Stomach (tissue), 4 donors: ENCODE measurements at regions not wholly inside any gene's neighbourhood (a gene's known extent, or its start where the extent isn't known, plus 50 kb on each side); places are given as distances from the start of the nearest gene placed in this dataset.

Experiments used
- POLR2A ChIP-seq, 4 donors: fragments of 450-650 bp; IDR thresholded peaks; one replicate each; pipeline ENCODE4 v1.6.1; 2016; ENCODE audit warnings: antibody characterized with exemption in 4 of 4, control low read depth in 2 of 4, mild to moderate bottlenecking in 1 of 4, moderate library complexity in 1 of 4
- TF ChIP-seq, protein P1 (sequence below), 7 experiments: fragments of 450-650 bp in 4 of 7; fragments of 200-600 bp in 3 of 7; sonication (generic) in 3 of 7; IDR thresholded peaks; one replicate each; pipeline ENCODE4 v1.5.1; 2016 to 2019; ENCODE audit warnings: antibody characterized with exemption in 7 of 7, control low read depth in 2 of 7, mild to moderate bottlenecking in 1 of 7

DNA sequence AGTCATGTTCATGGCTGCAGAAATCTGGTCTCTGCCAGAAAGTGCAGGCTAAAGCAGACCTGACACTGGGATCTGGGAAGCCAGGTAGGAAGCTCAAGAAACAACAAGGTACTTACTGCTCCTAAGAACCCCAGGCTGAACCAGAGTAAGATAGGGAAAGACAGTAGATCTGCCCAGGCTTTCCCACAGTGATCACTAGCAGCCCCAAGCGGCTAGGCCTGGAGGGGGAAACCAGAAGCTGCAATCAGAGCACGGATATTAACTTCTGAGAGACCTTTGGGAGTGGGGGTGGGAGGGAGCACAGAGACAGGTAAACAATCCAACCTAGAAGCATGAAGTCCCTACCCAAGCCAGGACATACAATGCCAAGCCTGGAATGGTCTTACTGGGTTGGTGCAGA lies 135.2 kb upstream of the C11orf58 start:
- TF ChIP-seq, protein P1, sequence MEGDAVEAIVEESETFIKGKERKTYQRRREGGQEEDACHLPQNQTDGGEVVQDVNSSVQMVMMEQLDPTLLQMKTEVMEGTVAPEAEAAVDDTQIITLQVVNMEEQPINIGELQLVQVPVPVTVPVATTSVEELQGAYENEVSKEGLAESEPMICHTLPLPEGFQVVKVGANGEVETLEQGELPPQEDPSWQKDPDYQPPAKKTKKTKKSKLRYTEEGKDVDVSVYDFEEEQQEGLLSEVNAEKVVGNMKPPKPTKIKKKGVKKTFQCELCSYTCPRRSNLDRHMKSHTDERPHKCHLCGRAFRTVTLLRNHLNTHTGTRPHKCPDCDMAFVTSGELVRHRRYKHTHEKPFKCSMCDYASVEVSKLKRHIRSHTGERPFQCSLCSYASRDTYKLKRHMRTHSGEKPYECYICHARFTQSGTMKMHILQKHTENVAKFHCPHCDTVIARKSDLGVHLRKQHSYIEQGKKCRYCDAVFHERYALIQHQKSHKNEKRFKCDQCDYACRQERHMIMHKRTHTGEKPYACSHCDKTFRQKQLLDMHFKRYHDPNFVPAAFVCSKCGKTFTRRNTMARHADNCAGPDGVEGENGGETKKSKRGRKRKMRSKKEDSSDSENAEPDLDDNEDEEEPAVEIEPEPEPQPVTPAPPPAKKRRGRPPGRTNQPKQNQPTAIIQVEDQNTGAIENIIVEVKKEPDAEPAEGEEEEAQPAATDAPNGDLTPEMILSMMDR (IDR thresholded peaks at IDR 0.05), result no peak
- no peak for TF ChIP-seq POLR2A (IDR thresholded peaks at IDR 0.05)
